ENCODE measurements at regions not wholly inside any gene's neighbourhood (a gene's known extent, or its start where the extent isn't known, plus 50 kb on each side); places are given as distances from the start of the nearest gene placed in this dataset.

GRCh38 chr12:3987571-3987970 is 114.4 kb upstream of the PARP11 start:
- DNase-seq, result no peak

- no peak for DNase-seq
These were observed 107.5 kb upstream of the PARP11 start for GRCh38 chr12:3980504-3981272.

DNA sequence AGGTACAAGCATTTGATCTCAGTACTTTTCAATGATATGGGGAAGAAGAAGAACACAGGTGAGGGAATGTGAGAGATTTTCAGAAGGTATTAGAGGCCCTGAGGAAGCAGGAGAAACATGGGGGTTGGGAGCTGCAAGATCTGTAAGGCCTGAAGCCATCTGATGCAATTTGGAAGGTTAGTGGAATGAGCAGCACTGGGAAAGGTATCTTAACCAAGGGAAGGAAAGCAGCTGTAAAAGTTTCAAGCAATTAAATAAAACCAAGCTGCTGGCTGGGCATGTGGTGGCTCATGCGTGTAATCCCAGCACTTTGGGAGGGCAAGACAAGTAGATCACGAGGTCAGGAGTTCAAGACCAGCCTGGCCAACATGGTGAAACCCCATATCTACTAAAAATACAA is 104.4 kb upstream of the PARP11 start:
- no peak for DNase-seq

GRCh38 chr12:3976351-3976938 is 103.2 kb upstream of the PARP11 start:
- no peak for DNase-seq

DNA sequence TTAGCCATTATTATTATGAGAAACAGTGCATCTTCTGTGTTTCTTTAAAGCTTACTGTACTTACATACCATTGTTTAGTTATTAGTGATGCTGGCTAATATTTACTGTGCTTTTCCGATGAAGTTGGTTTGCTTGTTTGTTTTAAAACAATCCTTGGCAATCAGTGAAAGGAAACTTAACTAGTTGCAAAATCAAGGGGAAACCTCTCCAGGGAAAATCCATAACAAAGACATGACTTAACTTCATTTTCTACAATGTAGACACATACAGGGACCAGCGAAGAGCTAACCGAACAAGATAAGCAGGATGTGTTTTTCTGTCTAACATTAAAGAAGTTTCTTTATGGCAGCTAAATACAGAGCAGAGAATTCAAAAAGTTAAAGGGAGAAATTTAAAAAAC is 102.5 kb upstream of the PARP11 start:
- DNase-seq, result no peak

GRCh38 chr12:3974883-3975282 is 101.7 kb upstream of the PARP11 start:
- DNase-seq, result no peak

DNA sequence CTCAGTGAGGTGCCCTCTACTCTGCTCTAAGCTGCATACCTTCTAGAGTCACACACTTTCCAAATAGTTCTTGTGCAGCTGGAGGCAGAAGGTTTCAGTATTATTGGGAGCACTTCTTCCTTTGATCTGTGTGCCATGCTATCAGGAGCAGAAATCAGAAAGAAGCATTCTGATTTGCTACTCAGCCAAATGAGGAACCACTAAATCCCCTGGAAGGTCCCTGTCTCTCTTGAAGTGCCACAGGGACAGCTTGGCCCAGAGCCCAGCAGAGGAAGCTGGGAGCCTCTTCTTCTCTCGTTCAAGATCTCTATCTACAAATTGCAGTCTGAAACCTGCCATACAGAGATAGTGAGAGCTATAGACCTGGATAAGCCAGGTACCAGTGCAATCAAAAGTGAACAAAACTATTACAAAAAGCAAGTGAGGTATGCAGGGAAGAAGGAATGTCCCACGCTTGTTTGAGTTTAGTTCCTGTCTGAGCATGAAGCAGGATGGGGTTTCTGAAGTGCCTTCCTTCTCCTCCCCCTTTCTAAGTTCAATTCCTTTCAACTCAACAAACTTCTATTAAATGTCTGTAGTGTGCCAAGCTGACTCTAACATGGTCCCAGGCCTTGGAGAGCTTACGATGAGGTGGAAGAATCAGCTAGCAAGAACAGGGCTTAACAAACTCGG is 100.9 kb upstream of the PARP11 start:
- DNase-seq, result no peak

DNA sequence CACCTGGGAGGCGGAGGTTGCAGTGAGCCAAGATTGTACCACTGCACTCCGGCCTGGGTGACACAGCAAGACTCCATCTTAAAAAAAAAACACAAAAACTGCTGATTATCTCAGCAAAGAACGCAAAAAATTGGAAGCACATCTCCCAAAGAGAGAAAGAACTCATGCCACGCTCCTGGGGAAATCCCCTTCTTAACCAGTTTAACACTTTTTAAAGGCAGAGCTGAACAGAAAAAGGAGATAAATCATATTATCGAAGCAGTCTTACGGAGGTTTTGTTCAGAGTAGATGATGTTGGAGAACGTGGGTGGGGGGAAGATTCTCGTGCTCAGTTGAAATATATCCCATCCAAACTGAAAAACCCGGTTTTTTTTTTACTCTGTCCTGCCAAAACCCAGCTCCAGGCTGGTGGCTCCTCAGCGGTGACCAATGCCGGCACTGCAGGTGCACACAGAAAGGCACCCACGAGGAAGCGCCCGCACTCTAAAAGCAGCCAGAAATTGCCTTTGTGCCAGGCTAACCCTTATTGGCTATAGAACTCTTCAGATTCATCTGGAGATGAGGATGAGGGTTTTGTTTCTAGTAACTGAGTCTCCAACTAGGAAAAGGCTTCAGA is 100.2 kb upstream of the PARP11 start:
- no peak for DNase-seq

DNA sequence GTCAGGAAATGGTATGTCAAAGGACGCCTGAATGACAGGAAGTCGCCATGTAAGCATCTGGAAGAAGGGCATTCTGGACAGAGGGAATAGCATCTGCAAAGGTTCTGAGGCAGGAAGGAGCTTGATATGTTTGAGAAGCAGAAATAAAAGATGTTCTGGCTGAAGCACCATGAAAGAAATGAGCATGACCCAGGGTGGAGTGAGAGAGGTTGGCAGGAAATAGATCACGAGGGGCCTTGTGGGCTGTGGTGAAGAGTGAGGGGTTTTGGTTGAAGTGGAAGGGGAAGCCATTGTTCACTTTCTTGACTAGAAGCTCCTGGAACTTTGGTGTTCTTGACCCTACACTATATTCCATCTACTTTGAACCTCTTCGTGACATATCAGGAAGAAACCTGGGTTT is 99.4 kb upstream of the PARP11 start:
- no peak for DNase-seq

DNA sequence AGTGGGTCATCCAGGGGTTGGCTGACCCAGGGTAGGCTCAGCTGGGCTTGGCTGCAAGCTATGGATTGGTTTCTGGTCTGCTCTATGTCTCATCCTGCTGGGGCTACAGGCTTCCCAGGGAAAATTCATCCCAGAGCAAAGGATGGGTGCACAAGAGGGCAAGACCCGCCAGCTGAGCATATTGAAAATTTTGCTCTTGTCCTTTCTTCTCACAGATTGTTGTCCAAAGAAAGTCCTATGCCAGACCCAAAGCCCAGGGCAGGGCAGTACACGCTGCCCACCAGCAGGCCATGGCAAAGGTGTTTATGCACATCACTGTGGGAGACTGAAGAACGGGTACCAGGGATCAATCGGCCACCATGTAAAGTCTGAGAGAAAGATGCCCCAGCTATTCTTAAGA is 95.3 kb upstream of the PARP11 start:
- no peak for DNase-seq

- DNase-seq, result no peak
These were observed 94.5 kb upstream of the PARP11 start for GRCh38 chr12:3967556-3968160.

DNA sequence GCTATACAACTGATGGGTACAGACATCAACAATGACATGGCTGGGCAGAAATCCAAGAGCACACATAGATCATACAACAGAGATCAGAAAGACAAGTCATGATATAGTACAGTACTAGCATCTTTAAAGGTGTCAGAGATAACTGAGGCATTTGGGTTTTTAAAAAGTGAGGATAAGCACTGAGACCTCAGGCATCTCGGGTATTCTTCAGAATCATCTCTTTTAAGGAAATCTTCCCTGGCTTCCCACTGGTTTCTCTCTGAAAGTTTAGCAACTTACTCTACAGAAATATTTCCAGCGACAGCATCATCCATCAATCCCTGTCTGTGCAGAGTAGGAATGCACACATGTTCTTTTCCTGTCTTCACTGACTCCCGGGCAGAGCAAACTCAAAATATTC is 93.2 kb upstream of the PARP11 start:
- no peak for DNase-seq

- DNase-seq, result no peak
These were observed 91.8 kb upstream of the PARP11 start for GRCh38 chr12:3965046-3965445.

- DNase-seq, result no peak
These were observed 91.2 kb upstream of the PARP11 start for GRCh38 chr12:3964439-3964838.

DNA sequence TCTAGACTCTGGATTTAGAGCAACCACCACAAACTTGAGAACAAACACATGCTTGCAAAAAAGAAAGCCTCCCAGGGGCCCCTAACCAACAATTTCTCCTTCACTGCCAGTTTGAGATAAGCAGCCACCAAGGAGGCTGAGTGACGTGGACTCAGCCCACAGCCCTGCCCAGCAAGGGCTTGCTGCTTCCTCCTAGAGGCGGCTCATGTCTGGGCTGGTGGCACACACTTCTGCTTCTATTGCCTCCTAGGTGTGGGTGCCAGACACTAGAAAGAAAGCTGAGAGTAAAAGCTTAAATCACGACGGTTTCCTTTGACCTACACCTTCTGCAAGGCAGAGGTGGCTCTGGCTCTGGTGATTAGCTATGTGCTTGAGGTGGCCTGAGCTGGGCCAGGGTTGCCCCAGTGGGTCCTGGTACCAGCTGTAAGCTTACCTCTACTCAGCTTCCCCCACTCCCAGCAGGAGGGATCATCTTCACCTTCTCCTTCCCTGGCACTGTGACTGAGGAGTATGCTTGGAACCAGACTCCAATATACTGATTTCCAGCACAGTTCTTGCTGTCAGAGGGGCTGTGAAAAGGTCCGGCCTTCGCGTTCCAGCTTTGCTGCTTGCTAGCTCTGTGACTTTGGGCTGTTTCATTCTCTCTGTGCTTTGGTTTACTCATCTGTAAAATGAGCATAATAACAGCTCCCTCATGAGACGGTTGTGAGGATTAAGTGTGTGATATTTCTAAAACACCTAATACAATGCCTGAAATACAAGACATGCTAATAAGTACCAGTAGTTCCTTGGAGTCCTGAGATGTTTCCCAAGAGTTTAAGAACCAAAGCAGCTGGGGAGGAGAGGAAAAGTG is 89.7 kb upstream of the PARP11 start:
- DNase-seq, result no peak

GRCh38 chr12:3961591-3961990 is 88.4 kb upstream of the PARP11 start:
- no peak for DNase-seq

DNA sequence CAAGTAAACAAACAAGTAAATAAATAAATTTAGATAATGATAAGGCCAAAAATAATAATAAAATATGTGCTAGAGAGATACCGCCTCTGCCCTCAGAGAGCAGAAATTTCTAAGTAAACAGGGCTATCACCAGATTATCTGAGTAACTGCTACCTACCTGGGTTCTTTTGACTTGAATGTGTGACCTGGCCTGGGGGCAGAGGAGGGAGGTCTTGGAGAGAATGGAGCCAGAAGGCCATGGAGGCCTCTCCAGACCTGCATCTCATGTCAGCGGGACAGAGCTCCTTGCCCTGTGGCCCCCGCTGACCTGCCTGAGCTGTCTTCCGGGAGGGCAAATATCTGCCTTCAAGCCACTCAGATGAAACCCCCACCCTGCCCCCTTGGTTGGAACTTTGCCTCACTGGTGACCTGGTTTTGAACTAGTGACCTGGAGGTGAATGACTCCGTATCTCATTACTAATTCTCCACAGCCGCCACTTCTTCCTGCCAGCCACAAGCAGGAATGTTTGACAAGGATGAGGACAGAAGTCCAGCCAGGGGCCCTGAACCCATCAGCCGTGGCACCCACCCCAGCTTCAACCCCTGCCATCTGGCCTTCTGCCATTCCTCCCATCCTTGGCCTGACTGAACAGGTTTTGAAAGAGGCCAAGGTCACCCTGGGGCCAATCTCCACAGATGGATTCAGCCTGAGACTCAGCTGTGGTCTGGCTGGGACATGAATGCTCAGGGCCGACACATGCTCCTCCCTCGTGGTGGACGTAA is 86.8 kb upstream of the PARP11 start:
- no peak for DNase-seq

DNA sequence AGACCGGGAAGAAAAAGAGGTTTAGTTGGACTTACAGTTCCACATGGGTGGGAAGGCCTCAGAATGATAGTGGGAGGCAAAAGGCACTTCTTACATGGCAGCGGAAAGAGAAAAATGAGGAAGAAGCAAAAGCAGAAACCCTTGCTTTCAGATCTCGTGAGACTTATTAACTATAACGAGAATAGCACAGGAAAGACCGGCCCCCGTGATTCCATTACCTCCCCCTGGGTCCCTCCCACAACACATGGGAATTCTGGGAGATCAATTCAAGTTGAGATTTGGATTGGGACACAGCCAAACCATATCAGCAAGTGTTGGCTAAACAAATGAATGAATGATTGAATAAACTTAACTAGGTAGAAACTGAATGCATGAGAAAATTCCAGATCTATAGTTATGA is 85.3 kb upstream of the PARP11 start:
- no peak for DNase-seq

- DNase-seq, result no peak
These were observed 78.4 kb upstream of the PARP11 start for GRCh38 chr12:3951380-3952135.

- DNase-seq, result no peak
These were observed 77.6 kb upstream of the PARP11 start for GRCh38 chr12:3950714-3951320.

DNA sequence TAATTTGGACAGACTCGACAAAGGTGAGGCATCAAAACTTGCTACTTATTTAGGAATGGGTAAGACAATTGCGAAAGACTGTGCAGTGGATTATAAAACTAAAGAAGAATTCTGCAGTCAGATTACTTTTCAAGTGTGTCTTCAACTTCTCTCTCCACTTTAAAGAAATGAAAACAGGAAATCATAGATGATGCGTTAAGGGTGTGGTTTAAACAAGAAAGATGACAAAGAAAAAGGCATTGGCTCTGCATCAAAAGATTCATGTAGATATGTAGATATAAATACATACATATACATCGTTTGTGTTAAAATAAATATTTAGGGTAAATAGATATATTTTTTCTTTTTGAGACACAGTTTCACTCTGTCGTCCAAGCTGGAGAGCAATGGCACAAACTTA is 74.6 kb upstream of the PARP11 start:
- no peak for DNase-seq
